GM10266 (cell line): ENCODE measurements at regions not wholly inside any gene's neighbourhood (a gene's known extent, or its start where the extent isn't known, plus 50 kb on each side); places are given as distances from the start of the nearest gene placed in this dataset.

Source experiments
- DNase-seq: peaks from one replicate; pipeline ENCODE4 v3.0.0; 2012; ENCODE audit errors: extremely low spot score
- CTCF ChIP-seq: IDR thresholded peaks from 2 replicates; pipeline ENCODE4 v1.5.1; 2012; ENCODE audit warnings: mild to moderate bottlenecking, low read depth; ENCODE audit not compliant: control insufficient read depth, insufficient read depth; ENCODE audit errors: missing control alignments

DNA sequence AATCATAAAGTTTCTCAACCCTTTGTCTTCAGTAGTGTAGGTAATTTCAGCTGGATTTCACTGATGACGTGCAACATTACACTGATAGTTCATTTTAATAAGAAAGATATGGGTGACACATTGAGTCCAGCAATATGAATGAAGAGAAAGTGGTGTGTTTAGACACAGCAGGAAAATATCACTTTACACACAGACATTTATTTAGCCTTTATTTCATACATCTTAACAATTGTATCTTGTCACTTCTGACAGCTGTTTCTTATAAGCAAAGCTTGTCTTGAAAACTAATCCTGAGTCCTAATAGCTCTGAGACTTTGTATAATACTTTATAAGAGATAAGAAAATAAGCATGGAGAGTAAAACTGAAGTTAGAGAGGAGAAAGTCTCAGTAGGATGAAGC lies 720.5 kb upstream of the NUDT12 start:
- no peak for TF ChIP-seq CTCF
- DNase-seq: no peak

- no peak for TF ChIP-seq CTCF
- no peak for DNase-seq
Observed at GRCh38 chr5:104273725-104274124, 711.1 kb upstream of the NUDT12 start.

- no peak for DNase-seq
- TF ChIP-seq CTCF: no peak
Observed at GRCh38 chr5:104267320-104268015, 704.9 kb upstream of the NUDT12 start.

DNA sequence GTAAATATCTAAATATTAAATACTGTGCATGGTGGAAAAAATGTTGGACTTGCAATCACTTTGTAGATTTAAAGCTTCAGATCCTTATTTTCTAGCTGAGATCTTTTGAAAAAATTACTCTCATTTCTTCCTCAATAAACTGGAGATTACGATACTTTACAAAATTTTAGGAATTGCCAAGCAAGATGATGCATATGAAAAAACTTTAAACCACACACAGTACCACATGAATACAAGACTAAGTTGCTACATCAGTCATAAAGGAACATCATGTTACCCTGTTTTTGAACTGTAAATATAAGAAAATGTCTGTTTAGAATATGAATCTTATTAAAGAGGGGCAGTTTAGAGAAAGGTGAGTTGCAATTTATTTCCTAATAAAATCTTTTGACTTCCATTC lies 703.6 kb upstream of the NUDT12 start:
- TF ChIP-seq CTCF: no peak
- DNase-seq: no peak

DNA sequence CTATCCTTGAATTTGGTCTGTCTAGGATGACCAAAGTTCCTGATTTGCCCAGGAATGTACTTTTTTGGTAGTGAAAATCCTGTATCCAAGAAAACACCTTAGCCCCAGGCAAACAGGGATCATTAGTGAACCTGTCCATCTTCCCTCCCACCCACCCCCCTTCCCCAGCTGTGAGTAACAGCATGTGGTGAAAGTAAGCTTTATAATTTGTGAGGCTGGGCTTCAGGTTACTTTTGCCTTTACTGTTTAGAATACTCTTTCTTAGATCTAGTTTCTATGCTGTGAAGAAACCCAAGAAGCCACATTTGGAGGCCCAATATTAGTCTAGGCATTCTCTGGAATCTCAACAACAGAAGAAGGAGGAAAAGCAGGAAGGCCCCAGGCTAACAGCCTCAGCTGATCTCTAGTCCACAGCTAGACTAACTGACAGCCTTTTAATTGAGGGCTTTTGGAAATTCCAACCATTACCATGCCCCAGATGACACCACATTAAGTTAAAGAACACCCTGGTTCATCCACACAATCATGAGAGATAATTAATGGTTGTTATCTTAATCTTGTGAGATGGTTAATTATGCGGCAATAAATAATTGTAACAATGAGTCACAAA lies 703.0 kb upstream of the NUDT12 start:
- TF ChIP-seq CTCF: no peak
- DNase-seq: no peak

DNA sequence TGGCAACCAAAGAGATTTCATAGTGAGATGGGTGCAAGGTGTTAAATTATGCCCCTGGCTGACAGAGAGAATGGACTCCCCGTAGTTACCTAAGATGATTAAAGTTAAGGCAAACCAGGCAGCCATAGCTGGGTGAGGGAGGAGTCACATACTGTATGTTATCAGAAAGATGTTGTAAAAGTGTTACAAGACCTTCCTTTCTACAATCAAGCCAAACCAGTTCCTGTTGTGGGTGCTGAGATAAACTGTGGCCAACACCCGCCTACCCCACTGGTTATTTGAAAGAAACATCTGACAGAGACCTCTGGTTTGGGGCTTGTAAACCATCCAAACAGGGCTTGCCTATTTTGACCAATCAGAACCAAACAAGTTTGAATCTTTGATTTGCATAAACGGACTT lies 684.7 kb upstream of the NUDT12 start:
- no peak for TF ChIP-seq CTCF
- no peak for DNase-seq

DNA sequence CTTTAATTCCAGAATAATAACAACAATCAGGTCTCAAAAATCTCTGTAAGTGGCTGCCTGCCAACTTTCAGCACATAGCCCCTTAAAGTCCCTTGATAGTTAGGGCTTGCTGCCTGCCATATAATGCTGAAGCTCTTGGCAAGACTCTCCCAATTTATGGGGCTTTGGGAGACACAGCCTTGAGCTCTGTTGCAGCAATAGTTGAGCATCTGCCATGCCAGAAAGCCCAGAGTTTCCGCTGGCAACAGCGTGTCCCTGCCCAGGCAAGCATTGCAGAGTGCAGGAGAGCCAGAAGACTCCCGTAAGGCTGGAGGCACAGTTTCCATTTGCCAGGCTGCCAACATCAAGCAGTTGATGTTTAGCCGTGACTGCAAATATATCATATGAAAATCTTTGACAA lies 678.5 kb upstream of the NUDT12 start:
- TF ChIP-seq CTCF: no peak
- DNase-seq: no peak
